Osteocyte (in vitro differentiated cells): ENCODE measurements at regions not wholly inside any gene's neighbourhood (a gene's known extent, or its start where the extent isn't known, plus 50 kb on each side); places are given as distances from the start of the nearest gene placed in this dataset.

ENCODE experiments used
- DNase-seq: peaks from one replicate; pipeline ENCODE4 v3.0.0; 2021; ENCODE audit warnings: mixed read lengths; ENCODE audit not compliant: unreplicated experiment; ENCODE audit errors: extremely low spot score
- H3K27ac Mint-ChIP-seq: one replicate; pipeline ENCODE4 v1.8.0; 2021; ENCODE audit warnings: mild to moderate bottlenecking, mixed read lengths; ENCODE audit not compliant: unreplicated experiment
- H3K27me3 Mint-ChIP-seq: one replicate; pipeline ENCODE4 v1.8.0; 2021; ENCODE audit warnings: mixed read lengths; ENCODE audit not compliant: unreplicated experiment
- H3K36me3 Mint-ChIP-seq: one replicate; pipeline ENCODE4 v1.8.0; 2021; ENCODE audit warnings: mixed read lengths; ENCODE audit not compliant: unreplicated experiment
- H3K4me1 Mint-ChIP-seq: one replicate; pipeline ENCODE4 v1.8.0; 2021; ENCODE audit warnings: mixed read lengths; ENCODE audit not compliant: unreplicated experiment
- H3K4me3 Mint-ChIP-seq: one replicate; pipeline ENCODE4 v1.8.0; 2021; ENCODE audit warnings: mild to moderate bottlenecking, moderate library complexity, mixed read lengths; ENCODE audit not compliant: unreplicated experiment
- H3K9me3 Mint-ChIP-seq: one replicate; pipeline ENCODE4 v1.8.0; 2021; ENCODE audit warnings: mixed read lengths; ENCODE audit not compliant: unreplicated experiment
- CTCF ChIP-seq: fragments of 200-600 bp; sonication (generic); IDR thresholded peaks from 2 replicates; pipeline ENCODE4 v1.5.0; 2021; ENCODE audit warnings: antibody characterized with exemption, mild to moderate bottlenecking, moderate library complexity

- TF ChIP-seq CTCF, result no peak
- Mint-ChIP-seq H3K4me3 (no peak overlapping the region), H3K9me3 (peaks cover 47% of the 10 kb centered on the region), H3K27ac (no peak overlapping the region), H3K36me3 (no peaks in the 10 kb centered on the region), H3K27me3 (no peaks in the 10 kb centered on the region), H3K4me1 (no peaks in the 10 kb centered on the region)
- DNase-seq, result no peak
Measured at GRCh38 chr10:8455181-8455580, 400.7 kb downstream of the GATA3 start.

GRCh38 chr10:8456386-8456785 lies 401.9 kb downstream of the GATA3 start:
- H3K27me3 Mint-ChIP-seq, result no peaks in the 10 kb centered on the region
- no peak for TF ChIP-seq CTCF
- H3K9me3 Mint-ChIP-seq, result peaks cover 48% of the 10 kb centered on the region
- no peak overlapping the region for H3K4me3 Mint-ChIP-seq
- no peaks in the 10 kb centered on the region for H3K4me1 Mint-ChIP-seq
- H3K27ac Mint-ChIP-seq, result no peak overlapping the region
- H3K36me3 Mint-ChIP-seq, result no peaks in the 10 kb centered on the region
- no peak for DNase-seq

DNA sequence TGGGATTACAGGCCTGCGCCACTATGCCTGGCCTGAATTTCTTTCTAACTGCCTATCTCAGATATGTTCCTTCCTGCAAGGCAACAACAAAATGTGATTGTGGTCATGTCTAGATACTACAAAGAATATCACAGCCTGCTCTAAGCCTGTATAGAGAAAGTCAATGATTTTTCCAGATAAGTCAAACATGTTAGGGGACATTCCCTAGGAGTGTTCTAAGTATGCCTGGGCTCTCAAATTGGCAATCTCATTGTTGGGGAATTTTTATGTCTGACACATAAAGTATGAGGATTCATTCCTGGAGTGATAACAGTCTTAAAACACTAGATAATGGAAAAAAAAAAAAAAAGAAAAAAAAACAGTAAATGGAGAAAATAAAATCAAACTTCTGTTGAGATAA lies 406.1 kb downstream of the GATA3 start:
- no peak overlapping the region for H3K4me3 Mint-ChIP-seq
- H3K27ac Mint-ChIP-seq, result no peak overlapping the region
- no peaks in the 10 kb centered on the region for H3K36me3 Mint-ChIP-seq

DNA sequence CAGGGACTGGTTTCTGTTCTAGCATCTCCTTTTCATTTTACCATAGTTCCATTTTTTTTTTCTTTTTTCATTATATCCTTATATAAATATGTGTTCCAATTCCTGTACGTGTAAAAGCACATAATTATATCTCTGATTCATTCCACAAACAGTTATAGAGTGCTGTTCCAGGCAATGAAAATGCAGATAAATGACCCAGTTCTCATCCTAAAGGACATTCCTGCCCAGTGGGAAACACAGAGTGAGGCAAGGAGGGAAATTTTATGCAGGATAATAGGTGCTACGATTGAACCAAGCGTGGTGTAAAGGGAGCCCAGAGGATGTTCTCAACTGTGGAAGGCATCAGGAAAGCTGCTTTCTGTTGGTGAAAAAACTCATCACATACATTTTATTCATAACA lies 408.1 kb downstream of the GATA3 start:
- no peak for TF ChIP-seq CTCF
- H3K27me3 Mint-ChIP-seq, result no peaks in the 10 kb centered on the region
- no peak for DNase-seq
- peaks cover 38% of the 10 kb centered on the region for H3K9me3 Mint-ChIP-seq
- H3K4me3 Mint-ChIP-seq, result no peak overlapping the region
- H3K27ac Mint-ChIP-seq, result no peak overlapping the region
- no peaks in the 10 kb centered on the region for H3K36me3 Mint-ChIP-seq
- H3K4me1 Mint-ChIP-seq, result no peaks in the 10 kb centered on the region

More for the DNA sequence above, 406.1 kb downstream of the GATA3 start:
- H3K4me1 Mint-ChIP-seq, result no peaks in the 10 kb centered on the region
- DNase-seq, result no peak
- no peaks in the 10 kb centered on the region for H3K27me3 Mint-ChIP-seq
- no peak for TF ChIP-seq CTCF
- H3K9me3 Mint-ChIP-seq, result peaks cover 40% of the 10 kb centered on the region

DNA sequence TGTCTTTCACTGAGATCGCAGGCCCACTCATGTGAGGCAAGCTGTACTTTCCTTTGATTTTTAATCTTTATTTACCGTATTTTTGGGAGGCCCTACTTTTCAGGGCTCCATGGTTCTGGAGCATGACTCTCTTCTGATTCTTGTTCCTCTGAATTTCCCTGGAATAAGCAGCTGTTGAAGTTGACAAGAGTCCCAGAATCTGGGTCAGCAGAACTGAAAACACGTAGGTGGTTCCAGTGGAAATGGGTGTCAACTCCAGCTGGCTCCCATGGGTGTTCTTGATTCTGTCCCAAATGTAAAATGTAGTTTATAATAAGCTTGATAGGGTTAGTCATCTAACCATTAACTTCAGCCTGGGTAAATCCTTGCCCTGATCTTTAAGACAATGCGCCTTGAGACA lies 409.4 kb downstream of the GATA3 start:
- Mint-ChIP-seq H3K9me3 (peaks cover 35% of the 10 kb centered on the region), H3K27me3 (no peaks in the 10 kb centered on the region)

More for the DNA sequence above, 409.4 kb downstream of the GATA3 start:
- Mint-ChIP-seq H3K27ac (no peak overlapping the region), H3K36me3 (no peaks in the 10 kb centered on the region), H3K4me1 (no peaks in the 10 kb centered on the region), H3K4me3 (no peak overlapping the region)
- no peak for DNase-seq
- TF ChIP-seq CTCF, result no peak
